ENCODE measurements at regions not wholly inside any gene's neighbourhood (a gene's known extent, or its start where the extent isn't known, plus 50 kb on each side); places are given as distances from the start of the nearest gene placed in this dataset.
"Not testable (repeated sequence)": the region's sequence is repeated elsewhere in the genome, so short reads cannot be mapped to it uniquely, and the experiment has no call there.

GRCh38 chr3:112736805-112737566, 96.0 kb upstream of the CCDC80 start:
- no peak for DNase-seq (ENCODE audit: low read depth)

- DNase-seq (ENCODE audit: low read depth) = no peak
These were observed 95.4 kb upstream of the CCDC80 start for GRCh38 chr3:112736386-112736785.

DNA sequence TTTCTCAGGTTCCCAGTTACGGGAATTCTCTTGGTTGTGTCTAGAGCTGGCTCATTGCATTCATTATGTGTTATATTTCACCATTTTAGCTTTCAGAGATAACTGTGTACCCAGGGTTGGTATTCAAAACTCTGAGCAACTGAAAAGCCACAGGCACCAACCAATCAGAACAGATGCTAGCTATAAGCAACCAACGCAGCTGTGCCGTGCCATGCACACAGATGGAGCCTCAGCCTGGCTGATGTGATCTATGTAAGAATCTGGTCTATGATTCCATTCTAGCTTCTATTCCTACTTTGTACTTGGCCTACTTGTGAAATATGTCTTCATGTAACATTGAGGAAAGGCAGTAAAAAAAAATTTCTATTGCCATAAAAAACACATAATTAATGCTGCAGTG, 95.0 kb upstream of the CCDC80 start:
- no peak for DNase-seq (ENCODE audit: low read depth)

GRCh38 chr3:112734736-112735350, 93.9 kb upstream of the CCDC80 start:
- DNase-seq (ENCODE audit: low read depth) = peak; percentile 49

GRCh38 chr3:112734171-112734570, 93.2 kb upstream of the CCDC80 start:
- no peak for DNase-seq (ENCODE audit: low read depth)

GRCh38 chr3:112730210-112730609, 89.3 kb upstream of the CCDC80 start:
- no peak for DNase-seq (ENCODE audit: low read depth)

DNA sequence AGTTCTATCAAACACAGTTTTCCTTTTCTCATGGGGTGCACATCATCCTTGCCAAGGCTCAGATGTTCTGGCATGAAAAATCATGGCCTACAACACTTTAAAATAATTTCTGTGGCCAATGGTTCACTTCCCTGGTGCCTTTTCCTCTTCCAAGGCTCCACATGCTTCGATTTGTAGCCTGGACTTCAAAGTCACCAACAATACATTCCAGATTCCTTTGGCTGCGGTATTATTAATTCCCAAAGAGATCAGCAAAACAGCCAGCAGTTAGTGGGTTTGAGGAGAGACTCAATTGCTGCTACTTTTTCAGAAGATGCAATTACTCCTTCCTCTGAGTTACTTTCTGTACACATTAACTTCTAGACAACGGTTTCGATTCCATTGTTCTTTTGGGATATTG, 80.3 kb upstream of the CCDC80 start:
- DNase-seq (ENCODE audit: low read depth) = no peak

DNA sequence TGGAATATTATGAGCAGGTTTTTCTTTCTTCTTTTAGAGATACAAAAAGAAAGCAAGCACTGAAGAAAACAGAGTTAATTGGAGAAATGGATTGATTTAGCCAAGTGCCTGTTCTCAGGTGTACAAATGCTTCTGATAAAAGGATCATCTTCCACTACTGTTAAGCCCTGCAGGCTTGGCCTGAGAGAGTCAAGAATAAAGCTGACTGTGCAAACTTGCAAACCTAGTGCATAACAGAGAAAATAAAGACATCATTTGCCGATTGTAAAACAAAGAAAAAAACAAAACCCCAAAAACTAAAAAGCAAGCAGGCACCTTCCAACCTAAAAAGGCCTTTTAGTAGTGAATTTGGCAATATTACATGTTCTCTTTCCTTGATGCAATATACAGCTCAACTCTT, 78.0 kb upstream of the CCDC80 start:
- no peak for DNase-seq (ENCODE audit: low read depth)

DNA sequence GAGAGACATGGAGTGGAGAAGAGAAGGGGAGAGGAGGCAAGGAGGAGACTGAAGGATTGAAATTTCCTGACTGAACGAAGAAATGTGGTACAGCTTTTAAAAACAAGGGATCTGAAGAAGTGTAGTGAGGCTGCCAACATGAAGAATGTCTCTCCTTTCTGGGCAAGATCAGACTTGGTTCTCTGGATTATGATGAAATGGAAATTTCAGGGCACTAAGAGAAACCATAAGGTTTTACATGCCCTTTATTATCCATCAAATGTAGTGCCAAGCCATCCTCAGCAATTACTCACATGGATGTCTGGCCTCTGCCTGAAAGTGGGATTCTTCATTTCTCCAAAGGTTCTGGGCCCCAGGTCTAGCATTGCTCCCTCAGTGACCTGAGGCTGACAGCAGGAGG, 77.6 kb upstream of the CCDC80 start:
- DNase-seq (ENCODE audit: low read depth) = no peak

- no peak for DNase-seq (ENCODE audit: low read depth)
These were observed 69.0 kb upstream of the CCDC80 start for GRCh38 chr3:112709911-112710310.

GRCh38 chr3:112699436-112699978, 58.6 kb upstream of the CCDC80 start:
- no peak for DNase-seq (ENCODE audit: low read depth)

- DNase-seq (ENCODE audit: low read depth) = not testable (repeated sequence)
These were observed 57.5 kb upstream of the CCDC80 start for GRCh38 chr3:112698442-112698841.

DNA sequence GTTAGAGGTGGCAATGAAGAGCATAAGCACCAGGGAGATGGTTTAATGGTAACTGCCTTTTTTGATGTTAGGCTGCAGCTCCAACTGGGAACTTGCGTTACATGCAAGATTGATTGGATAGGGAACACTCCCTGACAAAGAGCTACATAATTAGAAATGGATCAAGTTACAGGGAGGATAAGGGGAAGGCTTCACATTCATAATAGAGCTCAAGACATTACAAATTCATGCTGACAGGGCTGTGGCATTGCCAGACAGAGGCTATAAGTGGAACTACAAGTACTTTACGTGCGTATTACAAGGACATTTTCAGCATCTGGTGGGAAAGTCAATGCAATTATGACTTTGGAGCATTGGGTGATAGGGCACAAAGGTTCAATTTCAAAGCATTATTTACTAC, 55.3 kb upstream of the CCDC80 start:
- not testable (repeated sequence) for DNase-seq (ENCODE audit: low read depth)

GRCh38 chr3:112695377-112696108, 54.6 kb upstream of the CCDC80 start:
- DNase-seq (ENCODE audit: low read depth) = not testable (repeated sequence)

- DNase-seq (ENCODE audit: low read depth) = not testable (repeated sequence)
These were observed 54.0 kb upstream of the CCDC80 start for GRCh38 chr3:112694906-112695305.

- DNase-seq (ENCODE audit: low read depth) = no peak
These were observed 52.2 kb upstream of the CCDC80 start for GRCh38 chr3:112693186-112693585.
